Rectal smooth muscle tissue (tissue), 1 donor: ENCODE measurements at regions not wholly inside any gene's neighbourhood (a gene's known extent, or its start where the extent isn't known, plus 50 kb on each side); places are given as distances from the start of the nearest gene placed in this dataset.

ENCODE experiments used
- H3K27ac ChIP-seq: one replicate; pipeline ENCODE4 v1.7.0; 2013; ENCODE audit warnings: low read depth, low read length, inconsistent platforms
- H3K27me3 ChIP-seq: one replicate; pipeline ENCODE4 v1.7.0; 2013; ENCODE audit warnings: low read length; ENCODE audit not compliant: control insufficient read depth, insufficient read depth
- H3K36me3 ChIP-seq: one replicate; pipeline ENCODE4 v1.7.0; 2013; ENCODE audit warnings: low read length; ENCODE audit not compliant: control insufficient read depth, insufficient read depth
- H3K4me1 ChIP-seq: one replicate; pipeline ENCODE4 v1.7.0; 2013; ENCODE audit warnings: low read length; ENCODE audit not compliant: control insufficient read depth, insufficient read depth
- H3K4me3 ChIP-seq: one replicate; pipeline ENCODE4 v1.7.0; 2013; ENCODE audit warnings: low read length
- H3K9ac ChIP-seq: one replicate; pipeline ENCODE4 v1.7.0; 2013; ENCODE audit warnings: low read length

GRCh38 chr21:28754862-28755261 is 237.8 kb downstream of the LTN1 start:
- H3K27ac ChIP-seq: peak overlapping the region; percentile 68

GRCh38 chr21:28754127-28754611 is 238.5 kb downstream of the LTN1 start:
- Histone ChIP-seq H3K4me3 (no peak overlapping the region), H3K9ac (no peak overlapping the region), H3K4me1 (peaks cover 12% of the 10 kb centered on the region), H3K36me3 (no peaks in the 10 kb centered on the region), H3K27ac (peak overlapping the region; percentile 80), H3K27me3 (no peaks in the 10 kb centered on the region)

More at GRCh38 chr21:28754862-28755261, 237.8 kb downstream of the LTN1 start:
- Histone ChIP-seq H3K4me1 (peaks cover 12% of the 10 kb centered on the region), H3K36me3 (no peaks in the 10 kb centered on the region), H3K9ac (no peak overlapping the region), H3K4me3 (no peak overlapping the region), H3K27me3 (no peaks in the 10 kb centered on the region)

- Histone ChIP-seq H3K4me3 (no peak overlapping the region), H3K4me1 (peaks cover 12% of the 10 kb centered on the region), H3K36me3 (no peaks in the 10 kb centered on the region), H3K27ac (no peak overlapping the region), H3K27me3 (no peaks in the 10 kb centered on the region), H3K9ac (no peak overlapping the region)
These were observed 240.5 kb downstream of the LTN1 start for GRCh38 chr21:28752131-28752530.

- no peak overlapping the region for H3K9ac ChIP-seq
- H3K4me1 ChIP-seq: peaks cover 12% of the 10 kb centered on the region
- H3K27ac ChIP-seq: no peak overlapping the region
- no peaks in the 10 kb centered on the region for H3K27me3 ChIP-seq
- no peak overlapping the region for H3K4me3 ChIP-seq
- H3K36me3 ChIP-seq: no peaks in the 10 kb centered on the region
These were observed 241.5 kb downstream of the LTN1 start for GRCh38 chr21:28751176-28751575.

- Histone ChIP-seq H3K4me1 (peaks cover 12% of the 10 kb centered on the region), H3K27me3 (no peaks in the 10 kb centered on the region), H3K9ac (no peak overlapping the region), H3K27ac (no peak overlapping the region), H3K4me3 (no peak overlapping the region), H3K36me3 (no peaks in the 10 kb centered on the region)
These were observed 242.1 kb downstream of the LTN1 start for GRCh38 chr21:28750565-28750964.

GRCh38 chr21:28749536-28749935 is 243.1 kb downstream of the LTN1 start:
- Histone ChIP-seq H3K4me1 (peaks cover 6% of the 10 kb centered on the region), H3K27me3 (no peaks in the 10 kb centered on the region), H3K36me3 (no peaks in the 10 kb centered on the region), H3K27ac (no peak overlapping the region), H3K9ac (no peak overlapping the region), H3K4me3 (no peak overlapping the region)

GRCh38 chr21:28747464-28747863 is 245.2 kb downstream of the LTN1 start:
- no peak overlapping the region for H3K9ac ChIP-seq
- H3K27me3 ChIP-seq: no peaks in the 10 kb centered on the region
- no peaks in the 10 kb centered on the region for H3K36me3 ChIP-seq
- H3K4me1 ChIP-seq: no peaks in the 10 kb centered on the region
- H3K4me3 ChIP-seq: no peak overlapping the region
- H3K27ac ChIP-seq: no peak overlapping the region

GRCh38 chr21:28746166-28746565 is 246.5 kb downstream of the LTN1 start:
- H3K27me3 ChIP-seq: no peaks in the 10 kb centered on the region
- H3K36me3 ChIP-seq: no peaks in the 10 kb centered on the region
- no peaks in the 10 kb centered on the region for H3K4me1 ChIP-seq
- H3K27ac ChIP-seq: no peak overlapping the region
- no peak overlapping the region for H3K4me3 ChIP-seq
- no peak overlapping the region for H3K9ac ChIP-seq

- Histone ChIP-seq H3K27ac (no peak overlapping the region), H3K9ac (no peak overlapping the region), H3K27me3 (no peaks in the 10 kb centered on the region)
These were observed 247.3 kb downstream of the LTN1 start for GRCh38 chr21:28745131-28746016.

GRCh38 chr21:28743723-28744122 is 249.0 kb downstream of the LTN1 start:
- H3K9ac ChIP-seq: no peak overlapping the region
- no peaks in the 10 kb centered on the region for H3K4me1 ChIP-seq
- H3K27me3 ChIP-seq: no peaks in the 10 kb centered on the region
- no peaks in the 10 kb centered on the region for H3K36me3 ChIP-seq
- no peak overlapping the region for H3K4me3 ChIP-seq
- H3K27ac ChIP-seq: no peak overlapping the region

More at GRCh38 chr21:28745131-28746016, 247.3 kb downstream of the LTN1 start:
- H3K36me3 ChIP-seq: no peaks in the 10 kb centered on the region
- H3K4me3 ChIP-seq: peak overlapping the region; percentile 47
- H3K4me1 ChIP-seq: no peaks in the 10 kb centered on the region

GRCh38 chr21:28742527-28742926 is 250.2 kb downstream of the LTN1 start:
- Histone ChIP-seq H3K27ac (no peak overlapping the region), H3K4me1 (peaks cover 6% of the 10 kb centered on the region), H3K27me3 (no peaks in the 10 kb centered on the region), H3K36me3 (no peaks in the 10 kb centered on the region), H3K4me3 (no peak overlapping the region), H3K9ac (no peak overlapping the region)

GRCh38 chr21:28740125-28740524 is 252.6 kb downstream of the LTN1 start:
- no peak overlapping the region for H3K4me3 ChIP-seq

GRCh38 chr21:28738882-28739281 is 253.8 kb downstream of the LTN1 start:
- Histone ChIP-seq H3K36me3 (no peaks in the 10 kb centered on the region), H3K4me3 (no peak overlapping the region), H3K27me3 (no peaks in the 10 kb centered on the region), H3K27ac (no peak overlapping the region), H3K9ac (no peak overlapping the region), H3K4me1 (peaks cover 6% of the 10 kb centered on the region)

More at GRCh38 chr21:28740125-28740524, 252.6 kb downstream of the LTN1 start:
- no peak overlapping the region for H3K27ac ChIP-seq
- no peaks in the 10 kb centered on the region for H3K27me3 ChIP-seq
- H3K9ac ChIP-seq: no peak overlapping the region
- no peaks in the 10 kb centered on the region for H3K36me3 ChIP-seq
- peaks cover 6% of the 10 kb centered on the region for H3K4me1 ChIP-seq
